Panc1 (cell line): ENCODE measurements at regions not wholly inside any gene's neighbourhood (a gene's known extent, or its start where the extent isn't known, plus 50 kb on each side); places are given as distances from the start of the nearest gene placed in this dataset.

Experiments
- ATAC-seq: fragments of 200-7000 bp; cut with Tn5 transposase; 2 replicates; pipeline ENCODE4 v1.9.1; 2020; ENCODE audit warnings: mild to moderate bottlenecking, moderate library complexity
- BruUV-seq: library from RNA; stranded (reverse); fragments of 400-500 nt; replicated peaks from 2 replicates; lab custom pipeline; 2021; lab: Mats Ljungman, UMichigan
- CTCF ChIA-PET: fragments of 300-600 bp; sonication (Branson Sonifier 250); formaldehyde crosslinking; loops from one replicate; lab custom pipeline; 2022; ENCODE audit warnings: antibody characterized with exemption; lab: Charles Lee
- POLR2A ChIA-PET: fragments of 300-600 bp; sonication (Branson Sonifier 250); formaldehyde crosslinking; loops from one replicate; lab custom pipeline; 2022; ENCODE audit warnings: antibody characterized with exemption; lab: Charles Lee
- DNase-seq: peaks from one replicate; pipeline ENCODE4 v3.0.0-alpha.2; 2010; ENCODE audit warnings: low read depth, low spot score
- H3K27ac ChIP-seq: 2 replicates; pipeline ENCODE4 v1.5.1; 2011; ENCODE audit warnings: mild to moderate bottlenecking, low read length, inconsistent platforms
- H3K27me3 ChIP-seq: fragments of 200-500 bp; sonication (Bioruptor generic); 2 replicates; pipeline ENCODE4 v1.6.0; 2014; ENCODE audit warnings: low read length, inconsistent platforms; ENCODE audit not compliant: control insufficient read depth, insufficient read depth
- H3K36me3 ChIP-seq: fragments of 200-500 bp; sonication (Bioruptor generic); 2 replicates; pipeline ENCODE4 v1.5.1; 2014; ENCODE audit warnings: inconsistent platforms, mild to moderate bottlenecking, low read length, moderate library complexity; ENCODE audit not compliant: control insufficient read depth, insufficient read depth
- H3K4me1 ChIP-seq: 2 replicates; pipeline ENCODE4 v1.5.1; 2011; ENCODE audit warnings: inconsistent platforms, mild to moderate bottlenecking, low read length, moderate library complexity; ENCODE audit not compliant: control insufficient read depth, insufficient read depth
- H3K4me3 ChIP-seq, 2 experiments: 2 replicates each; pipeline ENCODE4 v1.5.1; 2011 to 2012; ENCODE audit warnings: low read depth in 2 of 2, low read length in 2 of 2, mild to moderate bottlenecking in 2 of 2, inconsistent platforms in 1 of 2, moderate library complexity in 1 of 2
- H3K9me3 ChIP-seq: fragments of 200-500 bp; sonication (Bioruptor generic); 2 replicates; pipeline ENCODE4 v1.5.1; 2014; ENCODE audit warnings: low read depth, mild to moderate bottlenecking, inconsistent platforms, low read length, moderate library complexity; ENCODE audit not compliant: control insufficient read depth, insufficient read depth
- CTCF ChIP-seq: fragments of 450-650 bp; IDR thresholded peaks from 2 replicates; pipeline ENCODE4 v1.5.1; 2017; ENCODE audit warnings: mild to moderate bottlenecking
- POLR2AphosphoS5 ChIP-seq: IDR thresholded peaks from 2 replicates; pipeline ENCODE4 v1.6.1; 2012; ENCODE audit warnings: mild to moderate bottlenecking, low read depth, low read length, moderate library complexity
- REST ChIP-seq, 2 experiments: IDR thresholded peaks; 2 replicates each; pipeline ENCODE4 v1.6.1; 2011 to 2012; ENCODE audit warnings: low read depth in 2 of 2, control low read depth in 1 of 2, low read length in 1 of 2, mild to moderate bottlenecking in 1 of 2, moderate library complexity in 1 of 2; ENCODE audit not compliant: insufficient read depth in 1 of 2
- SIN3A ChIP-seq: IDR thresholded peaks from 2 replicates; pipeline ENCODE4 v1.6.1; 2012; ENCODE audit warnings: low read depth, mild to moderate bottlenecking, low read length, moderate library complexity, borderline replicate concordance; ENCODE audit not compliant: insufficient read depth
- TCF7L2 ChIP-seq: IDR thresholded peaks from 2 replicates; pipeline ENCODE4 v1.6.1; 2011; ENCODE audit warnings: mild to moderate bottlenecking, low read depth, low read length, inconsistent platforms
- in situ Hi-C: cut with HindIII; loops from 2 replicates; pipeline ENCODE4 v1.10.0; 2016; ENCODE audit warnings: low sequenced_read_pairs, low pct_unique_long_range_greater_than_20kb
- intact Hi-C: fragments of 100-400 bp; cut with micrococcal nuclease; formaldehyde crosslinking; loops from one replicate; pipeline ENCODE4 v1.10.0; 2022; ENCODE audit not compliant: unreplicated experiment

- Histone ChIP-seq H3K9me3 (no peaks in the 10 kb centered on the region), H3K27me3 (no peaks in the 10 kb centered on the region), H3K36me3 (no peaks in the 10 kb centered on the region), H3K27ac (no peak overlapping the region), H3K4me1 (no peaks in the 10 kb centered on the region), H3K4me3 (no peak overlapping the region)
- ATAC-seq (no peak), DNase-seq (no peak)
- POLR2A ChIA-PET = no interaction called here
- TF ChIP-seq SIN3A (no peak), POLR2AphosphoS5 (no peak), REST (IDR thresholded peaks at IDR 0.05; ENCODE audit: insufficient read depth in 1 of 2, low read depth in 2 of 2, low read length in 1 of 2) (no peak), CTCF (no peak), TCF7L2 (no peak)
- no TSS peak for BruUV-seq
- intact Hi-C loops (no loop called here), in situ Hi-C loops (no loop called here)
- CTCF ChIA-PET = no interaction called here
These were observed 355.0 kb upstream of the PRICKLE1 start for GRCh38 chr12:42944516-42944915.

GRCh38 chr12:42936991-42937390 is 347.4 kb upstream of the PRICKLE1 start:
- ATAC-seq (no peak), DNase-seq (no peak)
- intact Hi-C loops (no loop called here), in situ Hi-C loops (no loop called here)
- CTCF ChIA-PET = no interaction called here
- H3K4me3 ChIP-seq = no peak overlapping the region
- no TSS peak for BruUV-seq
- H3K27me3 ChIP-seq = no peaks in the 10 kb centered on the region
- no peak overlapping the region for H3K27ac ChIP-seq
- TF ChIP-seq TCF7L2 = no peak
- TF ChIP-seq REST (IDR thresholded peaks at IDR 0.05; ENCODE audit: insufficient read depth in 1 of 2, low read depth in 2 of 2, low read length in 1 of 2) = no peak
- TF ChIP-seq SIN3A = no peak
- no peak for TF ChIP-seq CTCF
- no peak for TF ChIP-seq POLR2AphosphoS5
- H3K9me3 ChIP-seq = no peaks in the 10 kb centered on the region
- 0 out of 2 replicates have a peak, but pooled peaks cover 2% of the 10 kb centered on the region for H3K4me1 ChIP-seq
- no peaks in the 10 kb centered on the region for H3K36me3 ChIP-seq
- POLR2A ChIA-PET = no interaction called here
